IPS-18a (cell line): ENCODE measurements at regions not wholly inside any gene's neighbourhood (a gene's known extent, or its start where the extent isn't known, plus 50 kb on each side); places are given as distances from the start of the nearest gene placed in this dataset.

Experiments used
- H3K27ac ChIP-seq: one replicate; pipeline ENCODE4 v1.5.1; 2013; ENCODE audit warnings: low read length
- H3K27me3 ChIP-seq: one replicate; pipeline ENCODE4 v1.6.1; 2013; ENCODE audit warnings: mild to moderate bottlenecking, low read length; ENCODE audit not compliant: control insufficient read depth, insufficient read depth
- H3K36me3 ChIP-seq: one replicate; pipeline ENCODE4 v1.6.1; 2013; ENCODE audit warnings: low read depth, low read length; ENCODE audit not compliant: control insufficient read depth
- H3K4me1 ChIP-seq: one replicate; pipeline ENCODE4 v1.6.1; 2013; ENCODE audit warnings: low read depth, low read length; ENCODE audit not compliant: control insufficient read depth
- H3K4me3 ChIP-seq: one replicate; pipeline ENCODE4 v1.5.1; 2013; ENCODE audit warnings: low read length
- H3K9ac ChIP-seq: one replicate; pipeline ENCODE4 v1.6.1; 2013; ENCODE audit warnings: mild to moderate bottlenecking, low read length, moderate library complexity
- H3K9me3 ChIP-seq: one replicate; pipeline ENCODE4 v1.6.1; 2013; ENCODE audit warnings: low read depth, low read length; ENCODE audit not compliant: control insufficient read depth

DNA sequence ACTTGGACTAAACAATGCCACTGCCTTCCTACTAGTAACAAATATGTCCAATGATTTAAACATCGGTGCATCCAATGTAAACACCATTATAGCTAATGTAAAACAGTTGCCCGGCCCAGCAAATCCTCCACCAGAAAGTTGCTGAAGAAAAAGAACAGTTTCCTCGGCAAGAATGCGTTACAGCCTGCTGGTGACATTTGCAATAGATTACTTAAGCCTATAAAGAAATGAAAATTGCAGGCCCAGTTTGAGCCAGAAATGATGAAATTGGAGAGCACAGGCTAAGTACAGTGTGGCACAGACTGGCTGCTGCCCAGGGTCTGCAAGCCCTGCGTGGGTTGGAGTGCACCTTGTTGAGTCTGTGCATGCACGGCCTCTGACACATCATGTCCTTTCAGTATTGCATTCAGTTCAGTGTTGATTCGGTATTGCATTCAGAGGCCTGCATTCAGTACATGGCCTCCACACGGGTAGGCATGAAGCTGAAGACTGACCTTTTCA is 406.0 kb upstream of the KLF4 start:
- Histone ChIP-seq H3K4me1 (no peaks in the 10 kb centered on the region), H3K9me3 (no peaks in the 10 kb centered on the region), H3K4me3 (no peak overlapping the region), H3K27me3 (no peaks in the 10 kb centered on the region), H3K27ac (no peak overlapping the region), H3K36me3 (no peaks in the 10 kb centered on the region), H3K9ac (no peak overlapping the region)

DNA sequence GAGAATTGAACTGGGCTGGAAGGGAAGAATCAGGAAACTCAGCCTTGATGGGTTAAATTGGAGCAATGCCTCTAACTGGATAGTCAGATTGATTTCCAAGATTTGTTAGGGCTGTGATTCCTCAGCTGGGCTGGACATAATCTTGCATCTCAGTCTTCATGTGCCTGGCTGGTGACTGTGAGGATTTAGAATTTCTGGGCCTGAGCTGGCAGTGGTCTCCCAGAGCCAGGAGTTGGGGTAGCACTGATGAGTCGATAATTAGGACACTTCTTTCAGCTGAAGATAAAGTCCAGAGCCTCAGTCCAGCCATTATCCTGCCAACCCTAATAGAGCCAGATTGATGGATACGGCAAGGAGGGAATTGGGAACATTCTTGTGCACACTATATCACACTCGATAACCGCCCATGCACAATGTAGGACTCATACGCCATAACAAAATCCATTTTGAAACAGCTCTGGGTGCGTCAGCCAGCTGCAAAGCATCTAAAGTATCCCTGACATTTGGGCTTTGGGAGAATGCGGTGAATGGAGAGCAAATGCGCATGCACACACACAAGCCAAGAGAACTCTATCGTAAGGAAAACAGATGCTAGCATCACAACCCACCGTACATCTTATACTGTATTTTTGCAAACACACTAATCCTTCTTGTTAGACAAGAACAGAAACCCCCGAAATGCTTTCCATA is 405.1 kb upstream of the KLF4 start:
- H3K4me1 ChIP-seq, result no peaks in the 10 kb centered on the region
- no peaks in the 10 kb centered on the region for H3K36me3 ChIP-seq
- H3K9ac ChIP-seq, result no peak overlapping the region
- H3K27me3 ChIP-seq, result no peaks in the 10 kb centered on the region
- no peak overlapping the region for H3K27ac ChIP-seq
- H3K4me3 ChIP-seq, result no peak overlapping the region
- H3K9me3 ChIP-seq, result no peaks in the 10 kb centered on the region

DNA sequence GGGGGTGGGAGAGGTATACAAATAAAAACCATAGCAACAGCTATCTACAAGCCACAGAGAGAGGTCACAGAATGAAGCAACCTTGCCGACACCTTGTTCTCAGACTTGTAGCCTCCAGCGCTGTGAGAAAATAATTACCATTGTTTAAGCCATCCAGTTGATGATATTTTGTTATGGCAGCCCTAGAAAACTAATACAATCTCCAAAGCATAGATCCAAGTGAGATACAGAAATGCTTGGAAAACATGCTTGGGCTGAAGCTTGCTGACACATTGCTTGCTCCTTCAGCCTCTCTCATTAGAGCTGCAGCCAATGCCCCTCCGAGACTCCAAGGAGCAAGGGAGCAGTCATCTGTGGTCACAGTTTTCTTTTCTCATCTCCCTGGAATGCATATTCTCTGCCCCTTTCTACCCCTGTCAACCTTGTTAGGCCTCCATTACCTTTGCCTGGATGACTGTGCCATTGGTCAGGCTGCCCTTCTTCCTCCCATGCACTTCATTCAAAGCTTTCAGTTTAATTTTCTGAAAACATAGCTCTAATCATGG is 401.4 kb upstream of the KLF4 start:
- no peaks in the 10 kb centered on the region for H3K27me3 ChIP-seq
- H3K27ac ChIP-seq, result no peak overlapping the region
- H3K4me1 ChIP-seq, result no peaks in the 10 kb centered on the region
- no peaks in the 10 kb centered on the region for H3K36me3 ChIP-seq
- H3K4me3 ChIP-seq, result no peak overlapping the region
- no peaks in the 10 kb centered on the region for H3K9me3 ChIP-seq
- no peak overlapping the region for H3K9ac ChIP-seq

DNA sequence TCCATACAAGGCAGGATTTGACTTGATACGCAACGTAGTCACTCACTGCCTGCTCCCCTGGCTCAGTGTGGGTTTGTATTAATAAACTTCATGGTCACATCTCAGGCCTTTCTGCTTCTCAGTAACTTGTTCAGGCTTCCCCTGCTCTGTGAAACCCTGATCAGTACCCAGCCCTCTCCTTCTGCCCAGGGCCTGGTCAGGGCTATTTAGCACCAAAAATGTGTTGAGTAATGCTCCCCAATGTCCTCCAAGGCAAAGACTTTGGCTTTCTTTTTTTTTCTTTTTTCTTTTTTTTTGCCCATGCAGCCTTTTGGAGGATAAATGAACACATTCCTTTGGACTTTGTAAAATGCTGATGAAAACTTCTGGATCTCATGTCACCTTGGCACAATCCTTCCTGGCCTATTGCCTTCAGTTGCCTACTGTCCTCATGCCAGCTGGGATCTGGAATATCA is 399.2 kb upstream of the KLF4 start:
- no peak overlapping the region for H3K27ac ChIP-seq
- H3K9ac ChIP-seq, result no peak overlapping the region
- H3K36me3 ChIP-seq, result no peaks in the 10 kb centered on the region
- no peaks in the 10 kb centered on the region for H3K4me1 ChIP-seq
- no peak overlapping the region for H3K4me3 ChIP-seq
- no peaks in the 10 kb centered on the region for H3K27me3 ChIP-seq
- no peaks in the 10 kb centered on the region for H3K9me3 ChIP-seq

DNA sequence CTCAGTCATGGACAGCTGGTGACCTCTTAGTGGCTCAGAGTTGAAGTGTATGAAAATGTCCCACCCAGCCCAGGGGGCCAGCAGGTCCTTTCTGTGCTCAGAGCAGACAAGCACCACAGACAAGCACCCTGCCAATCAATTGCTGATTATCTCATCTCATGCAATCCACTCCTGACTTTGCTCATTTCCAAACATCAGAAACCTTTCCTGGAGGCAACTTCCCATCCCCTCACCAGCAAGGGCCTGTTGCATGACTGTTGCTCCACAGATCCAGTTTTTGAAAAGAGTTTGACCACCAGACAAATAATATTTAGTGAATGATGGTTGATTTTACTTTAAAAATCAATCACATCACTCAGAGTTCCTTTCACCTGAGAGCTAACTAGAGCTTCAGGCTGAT is 397.3 kb upstream of the KLF4 start:
- no peaks in the 10 kb centered on the region for H3K4me1 ChIP-seq
- H3K36me3 ChIP-seq, result no peaks in the 10 kb centered on the region

DNA sequence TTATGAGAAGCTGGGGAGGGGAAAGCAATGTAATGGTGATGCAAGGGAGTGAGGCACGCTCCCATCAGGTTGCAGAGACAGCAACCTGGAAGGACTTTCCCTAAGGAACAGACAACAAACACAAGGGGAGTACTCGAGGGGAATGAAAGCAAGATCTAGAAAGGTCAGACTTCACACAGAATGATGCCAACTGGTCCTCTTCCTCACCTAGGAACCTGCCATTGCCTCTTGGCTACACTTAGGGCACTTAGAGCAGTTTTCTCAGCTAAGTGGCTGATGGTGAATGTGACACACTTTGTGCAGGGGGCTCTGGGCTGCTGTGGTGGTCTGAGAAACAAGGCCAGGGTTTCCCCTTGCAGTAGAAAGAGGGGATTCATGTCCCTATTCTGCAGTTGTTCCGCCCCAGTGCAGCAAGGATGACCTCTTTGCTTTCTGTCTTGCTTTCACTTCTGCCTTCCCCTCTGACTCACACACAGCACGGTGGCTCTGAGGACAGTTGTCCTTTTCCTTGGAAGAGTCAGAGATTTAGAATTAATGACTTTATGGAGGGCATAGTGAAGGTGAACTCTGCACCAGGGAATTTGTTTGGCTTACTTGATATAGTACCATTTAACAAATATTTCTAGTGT is 394.0 kb upstream of the KLF4 start:
- Histone ChIP-seq H3K9ac (no peak overlapping the region), H3K4me3 (no peak overlapping the region), H3K36me3 (no peaks in the 10 kb centered on the region), H3K27ac (no peak overlapping the region), H3K4me1 (no peaks in the 10 kb centered on the region), H3K9me3 (no peaks in the 10 kb centered on the region), H3K27me3 (no peaks in the 10 kb centered on the region)

More for the DNA sequence above, 397.3 kb upstream of the KLF4 start:
- H3K27ac ChIP-seq, result no peak overlapping the region
- no peaks in the 10 kb centered on the region for H3K9me3 ChIP-seq
- no peaks in the 10 kb centered on the region for H3K27me3 ChIP-seq
- no peak overlapping the region for H3K9ac ChIP-seq
- H3K4me3 ChIP-seq, result no peak overlapping the region

DNA sequence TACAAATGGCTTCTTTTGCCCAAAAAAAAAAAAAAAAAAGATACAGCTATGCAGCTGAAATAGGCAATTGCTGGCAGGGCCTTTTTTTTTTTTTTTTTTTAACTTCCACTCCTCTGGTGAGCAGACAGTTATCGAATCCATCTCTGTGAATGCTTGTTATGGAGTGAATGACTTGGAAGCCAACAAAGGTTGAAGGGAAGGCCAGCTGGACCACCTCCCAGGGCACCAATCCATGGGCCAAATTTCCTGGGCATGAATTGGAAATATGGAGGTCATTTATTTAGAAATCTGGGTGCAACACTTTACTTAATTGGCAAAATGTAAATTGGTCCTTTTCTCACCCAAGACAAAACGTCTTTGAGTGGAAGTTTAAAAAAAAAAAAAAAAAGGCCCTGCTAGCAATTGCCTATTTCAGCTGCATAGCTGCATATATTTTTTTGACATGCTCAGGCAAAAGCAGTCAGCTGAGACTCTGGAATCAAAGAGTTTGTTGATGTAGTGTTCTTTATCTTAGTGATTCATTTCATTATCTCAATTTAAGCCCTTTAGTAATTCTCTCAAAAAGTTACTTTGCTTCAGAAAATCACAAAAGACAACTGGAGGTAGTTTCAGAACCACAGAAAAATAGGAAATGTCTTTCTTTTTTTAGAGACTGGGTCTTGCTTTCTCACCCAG is 392.2 kb upstream of the KLF4 start:
- Histone ChIP-seq H3K4me1 (no peaks in the 10 kb centered on the region), H3K9me3 (no peaks in the 10 kb centered on the region), H3K4me3 (no peak overlapping the region), H3K27ac (no peak overlapping the region), H3K36me3 (no peaks in the 10 kb centered on the region), H3K27me3 (no peaks in the 10 kb centered on the region), H3K9ac (no peak overlapping the region)

DNA sequence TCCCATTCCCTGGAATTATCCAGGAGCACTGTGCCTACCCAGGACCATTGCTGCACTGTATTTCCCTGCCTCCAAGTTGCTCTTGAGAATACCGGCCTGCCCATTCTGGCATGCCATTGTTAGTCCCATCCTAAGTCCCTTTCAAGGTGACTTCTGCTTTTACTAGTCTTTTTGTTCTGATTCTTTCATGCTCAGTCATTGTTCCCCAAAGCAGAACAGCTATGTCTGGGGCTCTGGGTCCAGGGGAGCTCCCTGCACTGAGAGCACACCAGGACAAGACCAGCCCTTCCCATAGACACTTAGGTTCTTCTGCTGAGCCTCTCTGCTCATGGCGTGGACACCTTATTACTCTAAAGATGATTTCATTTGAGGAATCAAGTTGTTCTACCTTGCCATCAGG is 388.9 kb upstream of the KLF4 start:
- H3K9me3 ChIP-seq, result no peaks in the 10 kb centered on the region
- H3K36me3 ChIP-seq, result no peaks in the 10 kb centered on the region
- no peak overlapping the region for H3K9ac ChIP-seq
- H3K27me3 ChIP-seq, result no peaks in the 10 kb centered on the region
- peaks cover 3% of the 10 kb centered on the region for H3K4me1 ChIP-seq
- no peak overlapping the region for H3K27ac ChIP-seq
- no peak overlapping the region for H3K4me3 ChIP-seq

DNA sequence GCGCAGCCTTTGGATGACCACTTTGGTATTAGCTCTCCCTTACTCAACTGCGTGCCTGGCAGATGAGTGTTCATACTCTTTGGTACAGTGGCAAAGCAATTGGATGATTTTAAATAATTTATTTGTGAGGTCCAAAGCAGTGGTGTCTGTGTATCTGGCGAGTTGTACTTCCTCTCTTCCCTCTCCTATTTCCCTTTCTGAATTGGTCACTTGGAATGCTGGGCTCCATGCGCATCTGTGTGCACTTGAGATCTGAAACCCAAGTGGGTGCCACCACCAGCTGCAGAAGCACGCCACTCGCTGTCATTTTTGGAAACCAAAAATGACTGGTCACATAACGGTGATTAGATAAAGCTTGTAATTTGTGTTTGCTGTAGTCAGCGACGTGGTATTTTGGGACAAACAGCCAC is 386.0 kb upstream of the KLF4 start:
- Histone ChIP-seq H3K36me3 (no peaks in the 10 kb centered on the region), H3K27ac (no peak overlapping the region), H3K4me1 (peaks cover 20% of the 10 kb centered on the region), H3K27me3 (no peaks in the 10 kb centered on the region), H3K9ac (no peak overlapping the region), H3K4me3 (no peak overlapping the region), H3K9me3 (no peaks in the 10 kb centered on the region)

DNA sequence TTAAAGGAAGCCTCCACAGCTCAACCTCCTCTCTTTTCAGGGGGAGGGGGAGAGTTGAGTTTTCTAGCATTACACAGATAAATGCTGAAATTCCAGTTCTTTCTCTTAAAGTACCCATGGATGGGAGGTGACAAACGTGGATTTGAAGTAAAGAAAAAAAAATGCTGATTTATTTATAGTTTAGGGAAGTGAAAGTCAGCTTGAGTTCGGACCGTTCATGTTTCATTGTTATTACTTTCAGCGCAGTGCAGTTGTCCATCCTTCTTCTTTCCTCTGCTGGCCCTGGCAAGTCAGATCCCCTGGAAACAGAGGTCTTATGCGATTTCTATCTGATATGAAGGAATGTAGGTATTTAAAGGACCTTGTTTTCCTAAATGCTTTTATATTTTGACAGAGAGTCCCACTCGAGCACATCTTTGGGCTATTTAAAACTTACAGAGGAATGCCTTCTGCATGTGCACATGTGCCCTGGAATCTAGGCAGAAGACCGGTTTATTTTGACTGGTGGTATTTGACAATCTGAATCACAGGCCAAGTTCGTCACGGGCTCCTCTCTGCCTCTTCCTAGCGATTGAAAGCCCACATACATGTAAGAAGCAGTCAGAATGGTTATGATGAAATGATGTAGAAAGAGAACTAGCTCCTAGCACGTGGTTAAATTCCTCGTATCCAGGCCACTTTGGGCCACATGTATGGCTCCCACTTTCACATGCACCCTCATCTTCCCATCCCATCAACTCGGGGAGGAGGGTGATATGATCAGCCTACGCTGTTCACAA is 385.2 kb upstream of the KLF4 start:
- no peak overlapping the region for H3K9ac ChIP-seq
- H3K4me1 ChIP-seq, result peaks cover 20% of the 10 kb centered on the region
- H3K27ac ChIP-seq, result no peak overlapping the region
- H3K27me3 ChIP-seq, result no peaks in the 10 kb centered on the region
- H3K9me3 ChIP-seq, result no peaks in the 10 kb centered on the region
- H3K36me3 ChIP-seq, result no peaks in the 10 kb centered on the region
- H3K4me3 ChIP-seq, result no peak overlapping the region

DNA sequence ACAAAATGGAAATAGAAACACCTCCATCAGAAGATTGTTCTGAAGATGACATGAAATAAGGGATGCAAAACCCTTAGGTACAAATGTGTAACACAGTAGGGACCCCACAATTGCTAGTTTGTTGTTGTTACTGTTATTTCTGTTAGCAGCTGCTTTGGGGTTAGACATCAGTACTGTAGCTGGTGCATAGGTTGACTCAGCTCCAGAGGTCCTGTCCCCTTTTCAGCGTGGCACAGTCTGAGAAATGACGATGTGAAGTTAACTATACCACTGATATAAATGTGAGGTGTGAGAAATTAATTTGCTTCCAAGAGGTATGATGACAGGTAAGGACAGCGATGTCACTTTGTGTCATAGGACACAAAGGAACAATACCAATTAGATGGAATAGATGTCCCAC is 384.6 kb upstream of the KLF4 start:
- Histone ChIP-seq H3K27me3 (no peaks in the 10 kb centered on the region), H3K27ac (no peak overlapping the region), H3K36me3 (no peaks in the 10 kb centered on the region), H3K4me1 (peaks cover 20% of the 10 kb centered on the region), H3K9ac (no peak overlapping the region), H3K4me3 (no peak overlapping the region), H3K9me3 (no peaks in the 10 kb centered on the region)
